ENCODE measurements at regions not wholly inside any gene's neighbourhood (a gene's known extent, or its start where the extent isn't known, plus 50 kb on each side); places are given as distances from the start of the nearest gene placed in this dataset.

DNA sequence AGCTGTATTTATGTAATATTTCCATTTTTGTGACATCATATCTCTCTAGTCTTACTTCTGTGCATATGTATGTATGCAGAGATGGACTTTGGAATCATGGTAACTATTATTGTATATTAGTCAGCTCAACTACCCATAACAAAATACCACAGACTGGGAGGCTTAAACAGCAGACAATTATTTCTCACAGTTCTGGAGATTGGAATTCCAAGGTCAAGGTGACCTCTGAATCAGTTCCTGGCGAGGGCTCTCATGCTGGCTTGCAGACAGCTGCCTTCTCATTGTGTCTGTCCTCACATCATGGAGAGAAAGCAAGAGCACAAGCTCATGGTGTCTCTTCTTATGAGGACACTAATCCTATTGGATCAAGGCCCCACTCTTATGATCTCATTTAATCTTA lies 79.1 kb downstream of the RAMP3 start:
- H4K5ac ChIP-seq (ENCODE audit: low read depth, low read length) = no peak overlapping the region
- no peak overlapping the region for H4K91ac ChIP-seq (ENCODE audit: insufficient read depth, low read depth, low read length)
- no peak overlapping the region for H2BK15ac ChIP-seq (ENCODE audit: low read depth, low read length)
- H3K9me1 ChIP-seq (ENCODE audit: insufficient read depth, low read length) = no peaks in the 10 kb centered on the region
- H4K8ac ChIP-seq (ENCODE audit: low read depth in 2 of 2, low read length in 2 of 2) = no peak overlapping the region
- no peak overlapping the region for H3K4me2 ChIP-seq (ENCODE audit: low read depth, low read length)
- H3K4me3 ChIP-seq (ENCODE audit: insufficient read depth, low read depth, low read length) = no peak overlapping the region
- no peak overlapping the region for H3K56ac ChIP-seq (ENCODE audit: extremely low read depth, insufficient read depth, low read length)
- no peaks in the 10 kb centered on the region for H3K9me3 ChIP-seq (ENCODE audit: control insufficient read depth, insufficient read depth, low read length)
- TF ChIP-seq, protein P1, sequence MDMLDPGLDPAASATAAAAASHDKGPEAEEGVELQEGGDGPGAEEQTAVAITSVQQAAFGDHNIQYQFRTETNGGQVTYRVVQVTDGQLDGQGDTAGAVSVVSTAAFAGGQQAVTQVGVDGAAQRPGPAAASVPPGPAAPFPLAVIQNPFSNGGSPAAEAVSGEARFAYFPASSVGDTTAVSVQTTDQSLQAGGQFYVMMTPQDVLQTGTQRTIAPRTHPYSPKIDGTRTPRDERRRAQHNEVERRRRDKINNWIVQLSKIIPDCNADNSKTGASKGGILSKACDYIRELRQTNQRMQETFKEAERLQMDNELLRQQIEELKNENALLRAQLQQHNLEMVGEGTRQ (IDR thresholded peaks at IDR 0.05; ENCODE audit: low read depth, low read length) = no peak
- TF ChIP-seq MAZ (IDR thresholded peaks at IDR 0.05; ENCODE audit: borderline replicate concordance, low read depth, low read length) (no peak), CHD1 (IDR thresholded peaks at IDR 0.05; ENCODE audit: low read depth, low read length) (no peak), RCOR1 (IDR thresholded peaks at IDR 0.05; ENCODE audit: insufficient replicate concordance, low read length) (no peak), MAFK (IDR thresholded peaks at IDR 0.05; ENCODE audit: low read depth, low read length) (no peak), CEBPB (IDR thresholded peaks at IDR 0.05; ENCODE audit: low read depth, low read length) (no peak), NFE2L2 (IDR thresholded peaks at IDR 0.05; ENCODE audit: low read depth, low read length) (no peak), FOS (IDR thresholded peaks at IDR 0.05; ENCODE audit: low read depth, low read length) (no peak), RFX5 (IDR thresholded peaks at IDR 0.05; ENCODE audit: low read depth, low read length) (no peak)
- ChIA-PET CTCF (no interaction called here), POLR2A (ENCODE audit: unreplicated experiment) (no interaction called here)
- H3K14ac ChIP-seq (replicated peaks; ENCODE audit: low read depth, low read length) = no peak overlapping the region
- no peak overlapping the region for H3K23ac ChIP-seq (ENCODE audit: low read depth, low read length)
- H3K9ac ChIP-seq (ENCODE audit: low read depth, low read length) = no peak overlapping the region
- H3K36me3 ChIP-seq (ENCODE audit: control insufficient read depth, insufficient read depth, low read length) = no peaks in the 10 kb centered on the region
- no peak overlapping the region for H3K27ac ChIP-seq (ENCODE audit: insufficient read depth, low read length)
- intact Hi-C loops (cut with micrococcal nuclease) (no loop called here), in situ Hi-C loops (cut with MboI; ENCODE audit: low sequenced_read_pairs) (no loop called here), dilution Hi-C loops (cut with HindIII; ENCODE audit: low sequenced_read_pairs, unreplicated experiment) (no loop called here)
- DNase-seq (peak; percentile 39), ATAC-seq (ENCODE audit: low read depth) (no peak)
- H3K27me3 ChIP-seq (ENCODE audit: control insufficient read depth, insufficient read depth, low read length) = peaks cover 17% of the 10 kb centered on the region
- no peaks in the 10 kb centered on the region for H3K4me1 ChIP-seq (ENCODE audit: control insufficient read depth, insufficient read depth, low read length)
- no peak overlapping the region for H2BK5ac ChIP-seq (ENCODE audit: low read depth, low read length, poor library complexity, severe bottlenecking)
- H3K4ac ChIP-seq (ENCODE audit: low read depth, low read length) = no peak overlapping the region
- H3K18ac ChIP-seq (ENCODE audit: low read depth, low read length) = no peak overlapping the region
- no peak overlapping the region for H2AK5ac ChIP-seq (ENCODE audit: low read depth, low read length)
- no peak overlapping the region for H2BK120ac ChIP-seq (ENCODE audit: low read depth, low read length)
- no peak overlapping the region for H2BK20ac ChIP-seq (ENCODE audit: low read depth, low read length)
- no peaks in the 10 kb centered on the region for H3K79me1 ChIP-seq (ENCODE audit: low read depth in 1 of 2, low read length in 2 of 2)
- H2AK9ac ChIP-seq (replicated peaks; ENCODE audit: low read depth, low read length, poor library complexity) = no peak overlapping the region
- H4K20me1 ChIP-seq (ENCODE audit: insufficient read depth, low read length) = no peaks in the 10 kb centered on the region
- WGBS, 2 experiments (ENCODE audit: extremely low coverage in 2 of 2, insufficient read length in 1 of 2) = 0% methylated on average over 1 of the region's 1 CpG; no CpG with 5 or more reads in 1 of the 2 experiments
- BruUV-seq (replicated peaks) = no TSS peak
- no peak overlapping the region for H2AFZ ChIP-seq (replicated peaks; ENCODE audit: low read length, poor library complexity)
